GM19328 (cell line): ENCODE measurements at regions not wholly inside any gene's neighbourhood (a gene's known extent, or its start where the extent isn't known, plus 50 kb on each side); places are given as distances from the start of the nearest gene placed in this dataset.

Experiments
- ATAC-seq: cut with Tn5 transposase; IDR thresholded peaks from one replicate; pipeline ENCODE4 v1.9.1; 2021; ENCODE audit warnings: mild to moderate bottlenecking, moderate library complexity; ENCODE audit not compliant: unreplicated experiment

GRCh38 chr7:126378642-126379041, 874.1 kb downstream of the GRM8 start:
- ATAC-seq = no peak

- ATAC-seq = no peak
Observed at GRCh38 chr7:126370038-126370668, 882.6 kb downstream of the GRM8 start.

DNA sequence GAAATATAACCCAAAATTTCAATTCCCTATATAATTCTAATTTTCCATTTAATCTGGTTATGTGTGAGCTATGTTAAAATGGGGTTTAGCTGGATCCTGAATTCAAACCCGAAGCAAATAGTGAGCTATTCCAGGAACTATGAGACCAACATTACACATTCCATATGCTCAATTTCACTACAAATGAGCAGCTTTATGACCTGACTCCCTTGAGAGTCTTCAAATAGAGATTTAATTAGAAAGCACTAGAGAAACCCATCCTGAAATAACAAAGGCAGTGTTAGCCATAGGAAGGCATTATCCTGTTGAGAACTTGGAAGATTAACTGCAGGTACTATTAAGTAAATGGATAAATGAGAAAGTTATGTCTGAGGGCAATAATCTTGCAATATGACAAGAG, 890.0 kb downstream of the GRM8 start:
- ATAC-seq = no peak

DNA sequence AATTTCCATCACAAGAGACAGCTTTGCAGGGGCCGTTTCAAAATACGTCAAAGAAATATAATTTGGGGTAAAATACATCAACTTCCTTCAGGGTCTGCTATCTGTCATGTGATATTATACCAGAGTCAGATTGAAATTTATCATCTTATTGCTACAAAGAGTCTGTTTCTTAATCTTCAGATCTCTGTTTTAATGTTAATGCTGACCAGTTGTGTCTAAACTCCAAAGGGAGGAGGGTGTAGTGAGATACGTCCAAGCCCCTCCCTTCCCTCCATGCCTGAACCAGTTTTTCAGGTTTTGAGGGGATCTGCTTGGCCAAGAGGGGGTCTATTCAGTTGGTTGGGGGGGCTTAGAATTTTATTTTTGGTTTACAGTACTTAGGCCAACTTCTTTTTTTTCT, 891.6 kb downstream of the GRM8 start:
- no peak for ATAC-seq

DNA sequence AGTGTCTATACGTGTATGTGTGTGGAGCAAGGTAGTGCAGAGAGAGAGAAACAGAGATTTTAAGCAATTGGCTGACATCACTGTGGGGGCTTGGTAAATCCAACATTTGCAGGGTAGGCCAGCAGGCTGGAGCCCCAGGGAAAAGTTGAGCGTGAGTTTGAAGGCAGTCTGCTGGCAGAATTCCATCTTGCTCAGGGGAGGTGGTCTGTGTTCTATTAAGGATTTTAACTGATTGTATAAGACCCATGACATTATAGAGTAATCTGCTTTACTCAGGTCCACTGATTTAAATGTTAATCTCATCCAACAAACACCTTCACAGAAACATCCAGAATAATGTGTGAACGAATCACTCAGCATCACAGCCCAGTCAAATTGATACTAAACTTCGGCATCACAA, 912.9 kb downstream of the GRM8 start:
- no peak for ATAC-seq

GRCh38 chr7:126305671-126306070, 947.1 kb downstream of the GRM8 start:
- ATAC-seq = no peak

DNA sequence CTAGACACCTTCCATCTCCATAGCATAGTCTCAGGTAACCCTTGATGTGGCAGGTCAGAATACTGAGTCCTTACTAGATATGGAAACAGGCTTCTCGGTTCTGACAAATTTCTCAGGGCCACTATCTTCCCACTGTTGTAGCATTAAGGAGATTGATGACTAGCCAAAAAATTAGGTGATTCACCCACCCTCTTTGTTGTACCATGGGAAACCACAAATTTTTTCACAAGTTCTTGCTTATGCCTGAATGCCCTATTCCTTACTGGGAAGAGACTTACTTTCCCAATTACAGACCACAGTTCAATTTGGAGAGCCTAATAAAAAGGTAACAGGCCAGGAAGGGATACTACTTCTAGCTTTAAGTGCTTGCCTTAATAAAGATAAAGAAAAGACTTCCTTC, 948.8 kb downstream of the GRM8 start:
- ATAC-seq = no peak

- no peak for ATAC-seq
Observed at GRCh38 chr7:126302639-126303038, 950.1 kb downstream of the GRM8 start.

- no peak for ATAC-seq
Observed at GRCh38 chr7:126286317-126286716, 966.4 kb downstream of the GRM8 start.

DNA sequence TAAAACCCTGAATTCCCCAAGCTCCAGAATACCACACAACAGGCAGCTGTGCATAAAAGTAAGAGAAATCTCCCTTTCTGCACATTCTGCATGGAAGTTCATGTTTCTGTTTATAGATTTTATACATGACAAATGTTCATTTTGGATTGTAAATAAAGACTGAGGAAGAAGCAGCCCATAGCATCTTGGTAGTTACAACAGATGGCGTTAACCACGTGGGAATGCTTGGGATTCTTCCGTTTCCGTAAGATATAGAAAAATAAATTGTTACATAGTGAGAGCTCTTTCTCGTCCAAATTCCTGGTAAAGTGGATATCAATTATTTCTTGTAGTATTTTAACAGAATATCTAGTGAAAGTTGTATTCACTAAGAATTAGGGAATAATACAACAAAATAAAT, 1016.5 kb downstream of the GRM8 start:
- ATAC-seq = no peak

GRCh38 chr7:126228356-126229061, 1024.2 kb downstream of the GRM8 start:
- ATAC-seq = no peak

- ATAC-seq = no peak
Observed at GRCh38 chr7:126227643-126228042, 1025.1 kb downstream of the GRM8 start.

DNA sequence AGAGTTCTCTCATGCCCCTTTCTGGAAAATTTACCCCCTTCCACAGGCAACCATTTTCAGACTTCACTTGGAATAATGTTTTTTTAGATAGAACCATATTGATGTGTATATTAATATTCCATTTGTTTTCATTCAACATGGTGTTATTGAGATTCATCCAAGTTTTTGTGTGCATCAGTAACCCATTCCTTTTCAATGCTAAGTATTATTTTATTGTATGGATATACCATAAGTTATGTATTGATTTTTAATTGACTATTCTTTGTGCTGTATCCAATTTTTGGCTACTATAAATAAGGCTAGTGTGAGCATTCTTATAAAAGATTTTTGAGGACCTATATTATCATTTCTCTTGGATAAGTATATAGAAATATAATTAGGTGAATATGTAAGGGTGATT, 1025.7 kb downstream of the GRM8 start:
- ATAC-seq = no peak

GRCh38 chr7:126223729-126224128, 1029.0 kb downstream of the GRM8 start:
- no peak for ATAC-seq

DNA sequence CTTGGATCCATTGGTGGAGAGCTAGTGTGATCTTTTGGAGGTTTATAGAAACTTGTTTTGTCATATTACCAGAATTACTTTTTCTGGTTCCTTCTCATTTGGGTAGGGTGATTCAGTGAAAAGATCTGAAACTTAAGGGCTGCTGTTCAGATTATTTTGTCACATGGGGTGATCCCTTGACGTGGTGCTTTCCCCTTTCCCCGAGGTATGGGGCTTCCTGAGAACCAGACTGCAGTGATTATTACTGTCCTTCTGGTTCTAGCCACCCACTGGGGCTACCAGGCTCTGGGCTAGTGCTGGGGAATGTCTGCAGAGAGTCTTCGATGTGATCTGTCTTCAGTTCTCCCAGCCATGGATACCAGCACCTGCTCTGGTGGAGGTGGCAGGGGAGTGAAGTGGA, 1030.0 kb downstream of the GRM8 start:
- ATAC-seq = no peak

DNA sequence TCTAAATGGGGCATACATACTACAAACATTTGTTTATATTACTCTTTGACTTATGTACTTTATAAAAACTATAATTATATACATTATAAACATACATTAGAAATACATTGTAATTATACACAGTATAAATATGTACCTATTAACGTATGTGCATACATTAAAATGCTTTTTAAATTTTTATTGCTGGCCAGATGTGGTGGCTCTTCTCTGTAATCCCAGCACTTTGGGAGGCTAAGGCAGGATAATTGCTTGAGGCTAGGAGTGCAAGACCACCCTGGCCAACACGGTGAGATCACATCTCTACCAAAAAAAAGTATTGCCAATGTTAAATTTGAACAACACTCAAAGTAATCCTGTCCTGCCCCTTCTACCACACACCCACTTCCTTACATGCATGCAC, 1037.0 kb downstream of the GRM8 start:
- no peak for ATAC-seq

DNA sequence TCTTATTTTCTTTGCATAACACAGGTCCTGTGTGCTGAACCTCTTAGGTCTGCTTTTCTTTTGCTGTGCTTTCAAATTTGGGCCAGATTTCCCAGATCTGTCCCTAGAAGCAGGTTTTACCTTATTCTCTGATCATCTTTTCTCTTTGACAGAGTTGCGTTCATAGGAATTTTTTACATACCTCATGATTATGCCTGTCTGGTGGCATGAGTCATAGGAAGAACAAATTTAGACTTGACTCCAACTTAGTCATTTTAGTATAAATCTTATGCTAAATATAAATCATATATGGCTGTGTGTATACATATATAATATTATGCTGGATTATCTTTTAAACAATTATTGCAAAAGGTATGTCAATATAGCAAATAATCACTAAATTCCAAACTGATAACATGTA, 1038.9 kb downstream of the GRM8 start:
- no peak for ATAC-seq

DNA sequence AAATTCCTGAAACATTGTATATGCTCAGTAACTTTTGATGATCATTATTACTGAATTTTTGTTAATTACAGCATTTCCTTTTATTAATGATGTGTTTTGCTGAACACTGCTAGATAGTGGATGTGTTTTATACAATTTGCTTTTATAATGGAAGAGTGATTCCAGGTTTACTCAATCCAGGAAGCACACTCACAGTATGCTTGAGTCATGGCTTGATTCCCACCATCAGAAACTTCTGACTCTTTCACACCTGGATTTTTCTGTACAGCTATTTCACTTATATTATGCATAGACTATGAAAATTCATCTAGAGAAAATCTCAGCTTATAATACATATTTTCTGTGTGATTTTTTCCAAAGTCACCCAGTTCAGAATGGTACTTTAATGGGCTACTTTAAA, 1040.9 kb downstream of the GRM8 start:
- no peak for ATAC-seq

DNA sequence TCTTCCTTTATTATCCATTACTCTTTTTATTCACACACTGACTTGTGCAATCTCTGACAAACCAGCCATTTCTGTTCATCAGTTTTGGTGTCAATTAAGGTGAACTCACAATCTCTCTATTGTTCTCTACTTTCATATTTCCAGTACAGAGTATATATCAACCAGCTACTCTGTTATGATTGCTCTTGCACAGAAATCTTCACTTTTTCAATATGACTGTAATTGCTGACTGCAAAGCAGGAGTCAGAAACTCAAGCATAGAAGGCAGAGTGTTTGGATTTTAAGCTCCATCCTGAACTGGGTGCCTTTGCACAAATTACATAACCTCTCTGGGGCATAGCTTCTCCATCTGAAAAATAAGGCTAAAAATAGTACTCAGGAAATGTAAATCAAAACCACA, 1042.0 kb downstream of the GRM8 start:
- no peak for ATAC-seq

- ATAC-seq = no peak
Observed at GRCh38 chr7:126203185-126203584, 1049.6 kb downstream of the GRM8 start.

DNA sequence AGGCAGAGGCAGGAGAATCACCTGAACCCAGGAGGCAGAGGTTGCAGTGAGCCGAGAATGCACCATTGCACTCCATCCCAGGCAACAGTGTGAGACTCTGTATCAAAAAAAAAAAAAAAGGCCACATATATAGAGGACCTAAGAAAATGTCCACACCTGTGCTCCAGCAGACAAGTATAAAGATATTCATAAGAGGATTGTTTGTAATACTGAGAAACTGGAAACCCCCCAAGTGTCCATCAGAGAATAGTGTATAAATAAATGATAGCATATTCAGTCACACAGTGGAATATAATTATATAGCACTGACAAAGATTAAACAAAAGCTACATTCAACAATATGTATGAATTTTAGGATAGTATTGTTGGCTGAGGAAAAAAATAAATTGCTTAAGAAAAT, 1050.6 kb downstream of the GRM8 start:
- ATAC-seq = no peak

DNA sequence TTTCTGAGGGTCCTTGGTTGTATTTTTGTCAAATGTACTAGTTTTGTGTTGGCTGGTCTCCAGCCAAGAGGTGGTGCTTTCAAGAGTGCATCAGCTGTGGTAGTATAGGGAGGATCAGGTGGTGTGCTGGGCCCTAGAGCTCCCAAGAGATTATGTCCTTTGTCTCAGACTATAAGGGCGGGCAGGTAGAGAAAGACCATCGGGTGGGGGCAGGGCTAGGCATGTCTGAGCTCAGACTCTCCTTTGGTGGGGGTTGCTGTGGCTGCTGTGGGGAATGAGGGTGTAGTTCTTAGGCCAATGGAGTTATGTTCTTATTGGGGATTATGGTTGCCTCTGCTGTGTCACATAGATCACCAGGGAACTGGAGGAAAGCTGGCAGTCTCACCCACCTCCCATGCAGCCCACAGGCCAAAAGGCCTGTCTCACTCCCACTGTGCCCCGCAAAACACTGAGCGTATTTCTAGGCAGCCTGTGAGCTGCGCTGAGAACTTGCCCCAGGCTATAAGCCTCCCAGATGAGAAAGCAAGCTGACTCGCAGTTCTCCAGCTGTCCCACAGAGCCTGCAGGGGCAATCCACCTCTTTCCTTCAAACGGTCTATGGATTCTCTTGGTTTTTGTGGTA, 1066.7 kb downstream of the GRM8 start:
- no peak for ATAC-seq
